ENCODE measurements at regions not wholly inside any gene's neighbourhood (a gene's known extent, or its start where the extent isn't known, plus 50 kb on each side); places are given as distances from the start of the nearest gene placed in this dataset.

- no peak for TF ChIP-seq CTCF (IDR thresholded peaks at IDR 0.05; ENCODE audit: insufficient read depth, low read depth, low read length)
- no peak overlapping the region for H3K4me3 ChIP-seq (ENCODE audit: low read depth, low read length)
- no peak for DNase-seq (ENCODE audit: low read depth)
Measured at GRCh38 chr2:140154271-140154670, 1374.1 kb upstream of the NXPH2 start.

GRCh38 chr2:140144611-140145010 is 1364.4 kb upstream of the NXPH2 start:
- no peak overlapping the region for H3K4me3 ChIP-seq (ENCODE audit: low read depth, low read length)
- no peak for DNase-seq (ENCODE audit: low read depth)
- TF ChIP-seq CTCF (IDR thresholded peaks at IDR 0.05; ENCODE audit: insufficient read depth, low read depth, low read length), result no peak

- no peak for DNase-seq (ENCODE audit: low read depth)
- TF ChIP-seq CTCF (IDR thresholded peaks at IDR 0.05; ENCODE audit: insufficient read depth, low read depth, low read length), result no peak
- no peak overlapping the region for H3K4me3 ChIP-seq (ENCODE audit: low read depth, low read length)
Measured at GRCh38 chr2:140138736-140139135, 1358.5 kb upstream of the NXPH2 start.

GRCh38 chr2:140136861-140137260 is 1356.7 kb upstream of the NXPH2 start:
- DNase-seq (ENCODE audit: low read depth), result no peak
- no peak for TF ChIP-seq CTCF (IDR thresholded peaks at IDR 0.05; ENCODE audit: insufficient read depth, low read depth, low read length)
- H3K4me3 ChIP-seq (ENCODE audit: low read depth, low read length), result no peak overlapping the region

- no peak for DNase-seq (ENCODE audit: low read depth)
- no peak overlapping the region for H3K4me3 ChIP-seq (ENCODE audit: low read depth, low read length)
- no peak for TF ChIP-seq CTCF (IDR thresholded peaks at IDR 0.05; ENCODE audit: insufficient read depth, low read depth, low read length)
Measured at GRCh38 chr2:140136366-140136765, 1356.2 kb upstream of the NXPH2 start.

GRCh38 chr2:140128909-140129308 is 1348.7 kb upstream of the NXPH2 start:
- no peak for TF ChIP-seq CTCF (IDR thresholded peaks at IDR 0.05; ENCODE audit: insufficient read depth, low read depth, low read length)
- no peak overlapping the region for H3K4me3 ChIP-seq (ENCODE audit: low read depth, low read length)
- no peak for DNase-seq (ENCODE audit: low read depth)

GRCh38 chr2:140122001-140122400 is 1341.8 kb upstream of the NXPH2 start:
- DNase-seq (ENCODE audit: low read depth), result peak; percentile 4
- H3K4me3 ChIP-seq (ENCODE audit: low read depth, low read length), result no peak overlapping the region

More at GRCh38 chr2:140122001-140122400, 1341.8 kb upstream of the NXPH2 start:
- no peak for TF ChIP-seq CTCF (IDR thresholded peaks at IDR 0.05; ENCODE audit: insufficient read depth, low read depth, low read length)
